Activated naive CD8-positive, alpha-beta T cell treated with anti-CD3 and anti-CD28 coated beads for 36 hours (primary cell): ENCODE measurements at regions not wholly inside any gene's neighbourhood (a gene's known extent, or its start where the extent isn't known, plus 50 kb on each side); places are given as distances from the start of the nearest gene placed in this dataset.

ENCODE experiments used
- DNase-seq: peaks from one replicate; pipeline ENCODE4 v3.0.0; 2021
- H3K27ac Mint-ChIP-seq: one replicate; pipeline ENCODE4 v1.8.0; 2022; ENCODE audit warnings: mild to moderate bottlenecking, moderate library complexity, mixed read lengths
- H3K27me3 Mint-ChIP-seq: one replicate; pipeline ENCODE4 v1.8.0; 2022; ENCODE audit warnings: mild to moderate bottlenecking, mixed read lengths
- H3K36me3 Mint-ChIP-seq: one replicate; pipeline ENCODE4 v1.8.0; 2021; ENCODE audit warnings: mild to moderate bottlenecking, mixed read lengths
- H3K4me1 Mint-ChIP-seq: one replicate; pipeline ENCODE4 v1.8.0; 2021; ENCODE audit warnings: mixed read lengths
- H3K4me3 Mint-ChIP-seq: one replicate; pipeline ENCODE4 v1.8.0; 2022; ENCODE audit warnings: mild to moderate bottlenecking, moderate library complexity, mixed read lengths
- H3K9me3 Mint-ChIP-seq: one replicate; pipeline ENCODE4 v1.8.0; 2022; ENCODE audit warnings: mixed read lengths

GRCh38 chr6:9979996-9980395 is 434.9 kb downstream of the TFAP2A start:
- peaks cover 7% of the 10 kb centered on the region for H3K9me3 Mint-ChIP-seq

GRCh38 chr6:9978480-9978879 is 436.4 kb downstream of the TFAP2A start:
- no peak for DNase-seq
- no peaks in the 10 kb centered on the region for H3K36me3 Mint-ChIP-seq
- H3K27me3 Mint-ChIP-seq = no peaks in the 10 kb centered on the region
- H3K4me1 Mint-ChIP-seq = no peaks in the 10 kb centered on the region
- peaks cover 3% of the 10 kb centered on the region for H3K9me3 Mint-ChIP-seq
- H3K27ac Mint-ChIP-seq = no peak overlapping the region
- no peak overlapping the region for H3K4me3 Mint-ChIP-seq

More at GRCh38 chr6:9979996-9980395, 434.9 kb downstream of the TFAP2A start:
- H3K36me3 Mint-ChIP-seq = no peaks in the 10 kb centered on the region
- no peak overlapping the region for H3K4me3 Mint-ChIP-seq
- no peak overlapping the region for H3K27ac Mint-ChIP-seq
- H3K27me3 Mint-ChIP-seq = no peaks in the 10 kb centered on the region
- no peak for DNase-seq
- H3K4me1 Mint-ChIP-seq = no peaks in the 10 kb centered on the region

- Mint-ChIP-seq H3K4me3 (no peak overlapping the region), H3K4me1 (no peaks in the 10 kb centered on the region), H3K36me3 (no peaks in the 10 kb centered on the region), H3K9me3 (peaks cover 1% of the 10 kb centered on the region), H3K27ac (no peak overlapping the region), H3K27me3 (no peaks in the 10 kb centered on the region)
- DNase-seq = no peak
Measured at GRCh38 chr6:9977411-9977810, 437.5 kb downstream of the TFAP2A start.

GRCh38 chr6:9961646-9962045 is 453.2 kb downstream of the TFAP2A start:
- no peaks in the 10 kb centered on the region for H3K36me3 Mint-ChIP-seq
- peaks cover 7% of the 10 kb centered on the region for H3K27me3 Mint-ChIP-seq
- H3K4me3 Mint-ChIP-seq = no peak overlapping the region
- H3K9me3 Mint-ChIP-seq = peaks cover 2% of the 10 kb centered on the region
- H3K27ac Mint-ChIP-seq = no peak overlapping the region
- no peaks in the 10 kb centered on the region for H3K4me1 Mint-ChIP-seq
- no peak for DNase-seq

GRCh38 chr6:9957215-9957759 is 457.6 kb downstream of the TFAP2A start:
- peaks cover 1% of the 10 kb centered on the region for H3K9me3 Mint-ChIP-seq
- H3K27ac Mint-ChIP-seq = no peak overlapping the region
- no peaks in the 10 kb centered on the region for H3K36me3 Mint-ChIP-seq
- no peak overlapping the region for H3K4me3 Mint-ChIP-seq
- no peak for DNase-seq
- H3K27me3 Mint-ChIP-seq = peaks cover 7% of the 10 kb centered on the region
- H3K4me1 Mint-ChIP-seq = no peaks in the 10 kb centered on the region

- no peak overlapping the region for H3K27ac Mint-ChIP-seq
- no peak overlapping the region for H3K4me3 Mint-ChIP-seq
- no peaks in the 10 kb centered on the region for H3K27me3 Mint-ChIP-seq
- no peaks in the 10 kb centered on the region for H3K4me1 Mint-ChIP-seq
- H3K36me3 Mint-ChIP-seq = no peaks in the 10 kb centered on the region
- peaks cover 3% of the 10 kb centered on the region for H3K9me3 Mint-ChIP-seq
- DNase-seq = no peak
Measured at GRCh38 chr6:9948678-9949077, 466.2 kb downstream of the TFAP2A start.

- Mint-ChIP-seq H3K4me3 (no peak overlapping the region), H3K36me3 (no peaks in the 10 kb centered on the region), H3K27ac (no peak overlapping the region), H3K9me3 (no peaks in the 10 kb centered on the region), H3K4me1 (no peaks in the 10 kb centered on the region), H3K27me3 (no peaks in the 10 kb centered on the region)
- DNase-seq = no peak
Measured at GRCh38 chr6:9943986-9944385, 470.9 kb downstream of the TFAP2A start.

GRCh38 chr6:9943026-9943425 is 471.8 kb downstream of the TFAP2A start:
- Mint-ChIP-seq H3K4me3 (no peak overlapping the region), H3K27ac (no peak overlapping the region), H3K9me3 (no peaks in the 10 kb centered on the region), H3K36me3 (no peaks in the 10 kb centered on the region), H3K4me1 (no peaks in the 10 kb centered on the region), H3K27me3 (no peaks in the 10 kb centered on the region)
- DNase-seq = no peak

GRCh38 chr6:9942131-9942530 is 472.7 kb downstream of the TFAP2A start:
- Mint-ChIP-seq H3K36me3 (no peaks in the 10 kb centered on the region), H3K27ac (no peak overlapping the region)

GRCh38 chr6:9938801-9939200 is 476.1 kb downstream of the TFAP2A start:
- H3K27me3 Mint-ChIP-seq = no peaks in the 10 kb centered on the region
- H3K4me1 Mint-ChIP-seq = no peaks in the 10 kb centered on the region
- no peak overlapping the region for H3K4me3 Mint-ChIP-seq
- no peaks in the 10 kb centered on the region for H3K9me3 Mint-ChIP-seq
- no peaks in the 10 kb centered on the region for H3K36me3 Mint-ChIP-seq
- no peak overlapping the region for H3K27ac Mint-ChIP-seq
- no peak for DNase-seq

More at GRCh38 chr6:9942131-9942530, 472.7 kb downstream of the TFAP2A start:
- Mint-ChIP-seq H3K4me3 (no peak overlapping the region), H3K27me3 (no peaks in the 10 kb centered on the region), H3K4me1 (no peaks in the 10 kb centered on the region), H3K9me3 (no peaks in the 10 kb centered on the region)
- DNase-seq = no peak

- Mint-ChIP-seq H3K9me3 (no peaks in the 10 kb centered on the region), H3K27ac (no peak overlapping the region), H3K4me1 (no peaks in the 10 kb centered on the region), H3K27me3 (no peaks in the 10 kb centered on the region), H3K36me3 (no peaks in the 10 kb centered on the region), H3K4me3 (no peak overlapping the region)
- DNase-seq = no peak
Measured at GRCh38 chr6:9937031-9937763, 477.7 kb downstream of the TFAP2A start.

- no peak for DNase-seq
- H3K9me3 Mint-ChIP-seq = no peaks in the 10 kb centered on the region
- no peaks in the 10 kb centered on the region for H3K4me1 Mint-ChIP-seq
- no peak overlapping the region for H3K27ac Mint-ChIP-seq
- no peaks in the 10 kb centered on the region for H3K36me3 Mint-ChIP-seq
- H3K27me3 Mint-ChIP-seq = no peaks in the 10 kb centered on the region
- no peak overlapping the region for H3K4me3 Mint-ChIP-seq
Measured at GRCh38 chr6:9936551-9936950, 478.3 kb downstream of the TFAP2A start.

- H3K27me3 Mint-ChIP-seq = no peaks in the 10 kb centered on the region
Measured at GRCh38 chr6:9933677-9934076, 481.2 kb downstream of the TFAP2A start.

GRCh38 chr6:9927275-9927674 is 487.6 kb downstream of the TFAP2A start:
- no peak for DNase-seq
- no peaks in the 10 kb centered on the region for H3K4me1 Mint-ChIP-seq
- H3K36me3 Mint-ChIP-seq = no peaks in the 10 kb centered on the region
- no peak overlapping the region for H3K27ac Mint-ChIP-seq
- no peak overlapping the region for H3K4me3 Mint-ChIP-seq
- H3K27me3 Mint-ChIP-seq = no peaks in the 10 kb centered on the region
- H3K9me3 Mint-ChIP-seq = peaks cover 12% of the 10 kb centered on the region

More at GRCh38 chr6:9933677-9934076, 481.2 kb downstream of the TFAP2A start:
- Mint-ChIP-seq H3K4me1 (no peaks in the 10 kb centered on the region), H3K36me3 (no peaks in the 10 kb centered on the region), H3K4me3 (no peak overlapping the region), H3K9me3 (peaks cover 10% of the 10 kb centered on the region), H3K27ac (no peak overlapping the region)
- DNase-seq = no peak

- Mint-ChIP-seq H3K27me3 (no peaks in the 10 kb centered on the region), H3K4me3 (no peak overlapping the region), H3K27ac (no peak overlapping the region), H3K36me3 (no peaks in the 10 kb centered on the region), H3K9me3 (peaks cover 9% of the 10 kb centered on the region), H3K4me1 (no peaks in the 10 kb centered on the region)
- DNase-seq = no peak
Measured at GRCh38 chr6:9924971-9925370, 489.9 kb downstream of the TFAP2A start.

- H3K36me3 Mint-ChIP-seq = no peaks in the 10 kb centered on the region
- no peaks in the 10 kb centered on the region for H3K9me3 Mint-ChIP-seq
- H3K27ac Mint-ChIP-seq = no peak overlapping the region
- H3K4me3 Mint-ChIP-seq = no peak overlapping the region
- DNase-seq = no peak
- no peaks in the 10 kb centered on the region for H3K27me3 Mint-ChIP-seq
- no peaks in the 10 kb centered on the region for H3K4me1 Mint-ChIP-seq
Measured at GRCh38 chr6:9921366-9921765, 493.5 kb downstream of the TFAP2A start.
